HepG2 (cell line): ENCODE measurements at regions not wholly inside any gene's neighbourhood (a gene's known extent, or its start where the extent isn't known, plus 50 kb on each side); places are given as distances from the start of the nearest gene placed in this dataset.

Experiments
- ATAC-seq: fragments of 200-7000 bp; cut with Tn5 transposase; 3 replicates; pipeline ENCODE4 v1.9.1; 2020; ENCODE audit warnings: mild to moderate bottlenecking, moderate library complexity
- BruUV-seq: library from RNA; stranded (reverse); fragments of 400-500 nt; replicated peaks from 2 replicates; lab custom pipeline; 2021; lab: Mats Ljungman, UMichigan
- CTCF ChIA-PET: fragments of 300-600 bp; formaldehyde crosslinking; extraction: SDS; loops from one replicate; lab custom pipeline; 2021; ENCODE audit warnings: low total read pairs, inconsistent platforms, low intra/inter-chr PET ratio; lab: Yijun Ruan, JAX
- POLR2A ChIA-PET: fragments of 350-600 bp; sonication (Branson Sonifier 250); formaldehyde crosslinking; loops from one replicate; lab custom pipeline; 2020; ENCODE audit warnings: antibody characterized with exemption, inconsistent platforms; lab: Yijun Ruan, JAX
- DNase-seq: peaks from one replicate; pipeline ENCODE4 v3.0.0-alpha.2; 2015; ENCODE audit warnings: low spot score
- FAIRE-seq: peaks from 3 replicates; lab custom pipeline; 2011; peaks lifted over from hg19 to GRCh38; lab: Jason Lieb, UNC
- H2AFZ ChIP-seq: one replicate; pipeline ENCODE4 v1.6.1; 2011; ENCODE audit warnings: low read length, inconsistent platforms
- H3K27ac ChIP-seq: fragments of 300-600 bp; 3 replicates; pipeline ENCODE4 v1.8.0; 2011; ENCODE audit warnings: mixed run types, mild to moderate bottlenecking, mixed read lengths, low read length, inconsistent platforms; ENCODE audit not compliant: insufficient read depth; ENCODE audit errors: extremely low read length
- H3K27me3 ChIP-seq, 2 experiments: fragments of 200-600 bp in 1 of 2; 2 replicates in 1 of 2; 3 replicates in 1 of 2; pipeline versions ENCODE4 v1.6.0 to v1.8.0; 2011; ENCODE audit warnings: low read length in 2 of 2, mild to moderate bottlenecking in 2 of 2, moderate library complexity in 2 of 2, inconsistent platforms in 1 of 2; ENCODE audit not compliant: insufficient read depth in 2 of 2, control insufficient read depth in 1 of 2
- H3K36me3 ChIP-seq, 2 experiments: fragments of 200-600 bp in 1 of 2; replicated peaks in 1 of 2; 2 replicates in 1 of 2; 3 replicates in 1 of 2; pipeline versions ENCODE4 v1.5.1 to v1.8.0; 2011; ENCODE audit warnings: low read length in 2 of 2, inconsistent platforms in 1 of 2; ENCODE audit not compliant: insufficient read depth in 2 of 2, control insufficient read depth in 1 of 2
- H3K4me1 ChIP-seq: 2 replicates; pipeline ENCODE4 v1.5.1; 2012; ENCODE audit warnings: low read length, inconsistent platforms; ENCODE audit not compliant: insufficient read depth
- H3K4me2 ChIP-seq: 2 replicates; pipeline ENCODE4 v1.6.0; 2011; ENCODE audit warnings: low read depth, low read length, inconsistent platforms
- H3K4me3 ChIP-seq, 3 experiments: fragments of 200-600 bp in 1 of 3; sonication (generic), shearing (Covaris generic) in 1 of 3; replicated peaks in 1 of 3; 2 replicates each; pipeline ENCODE4 v1.5.1; 2011 to 2016; ENCODE audit warnings: low read length in 3 of 3, inconsistent platforms in 2 of 3, low read depth in 2 of 3, mild to moderate bottlenecking in 2 of 3, control low read depth in 1 of 3, mixed read lengths in 1 of 3; ENCODE audit not compliant: insufficient read depth in 1 of 3
- H3K79me2 ChIP-seq: one replicate; pipeline ENCODE4 v1.6.1; 2011; ENCODE audit warnings: low read length, inconsistent platforms; ENCODE audit not compliant: insufficient read depth
- H3K9ac ChIP-seq: 2 replicates; pipeline ENCODE4 v1.6.0; 2011; ENCODE audit warnings: mild to moderate bottlenecking, low read depth, low read length, inconsistent platforms; ENCODE audit not compliant: insufficient read depth
- H3K9me3 ChIP-seq: 2 replicates; pipeline ENCODE4 v1.5.1; 2012; ENCODE audit warnings: mild to moderate bottlenecking, low read length
- H4K20me1 ChIP-seq: 2 replicates; pipeline ENCODE4 v1.6.0; 2011; ENCODE audit warnings: inconsistent platforms, mild to moderate bottlenecking, low read length, moderate library complexity; ENCODE audit not compliant: insufficient read depth
- BRCA1 ChIP-seq: sonication (generic); formaldehyde crosslinking; IDR thresholded peaks from 2 replicates; pipeline ENCODE4 v1.4.0; 2020; ENCODE audit warnings: missing genetic modification reagents
- IRF2 ChIP-seq: IDR thresholded peaks from 2 replicates; pipeline ENCODE4 v1.6.1; 2018; ENCODE audit warnings: missing genetic modification reagents, missing compliant biosample characterization
- NFATC3 ChIP-seq: sonication (generic); formaldehyde crosslinking; IDR thresholded peaks from 2 replicates; pipeline ENCODE4 v1.5.1; 2020; ENCODE audit warnings: mild to moderate bottlenecking, missing genetic modification reagents
- NFE2 ChIP-seq: sonication (generic); formaldehyde crosslinking; IDR thresholded peaks from 2 replicates; pipeline ENCODE4 v1.4.0; 2020; ENCODE audit warnings: missing genetic modification reagents
- PHF5A ChIP-seq: IDR thresholded peaks from one replicate; pipeline ENCODE4 v1.6.1; 2018; ENCODE audit warnings: low read depth, missing genetic modification reagents; ENCODE audit not compliant: unreplicated experiment
- ZNF564 ChIP-seq: sonication (generic); formaldehyde crosslinking; IDR thresholded peaks from 2 replicates; pipeline ENCODE4 v1.8.1; 2023; ENCODE audit warnings: mild to moderate bottlenecking, missing genetic modification reagents
- WGBS: methylation state at CpG from one replicate; pipeline ENCODE4 v1.1.6; 2017; ENCODE audit warnings: low lambda C conversion rate; 5-methylcytosine and 5-hydroxymethylcytosine counted together
- in situ Hi-C: cut with HindIII; loops from 2 replicates; pipeline ENCODE4 v1.10.0; 2017; ENCODE audit warnings: low pct_unique_long_range_greater_than_20kb; ENCODE audit not compliant: extremely low pct_ligation_motif_present
- intact Hi-C: fragments of 100-400 bp; cut with micrococcal nuclease; formaldehyde crosslinking; loops from one replicate; pipeline ENCODE4 v1.10.0; 2022; ENCODE audit not compliant: unreplicated experiment
- TF ChIP-seq, protein P1 (sequence below): sonication (generic); formaldehyde crosslinking; IDR thresholded peaks from 2 replicates; pipeline ENCODE4 v1.4.0; 2020; ENCODE audit warnings: missing genetic modification reagents
- TF ChIP-seq, protein P2 (sequence below): sonication (generic); formaldehyde crosslinking; IDR thresholded peaks from 2 replicates; pipeline ENCODE4 v1.5.0; 2020; ENCODE audit warnings: mild to moderate bottlenecking, missing genetic modification reagents

DNA sequence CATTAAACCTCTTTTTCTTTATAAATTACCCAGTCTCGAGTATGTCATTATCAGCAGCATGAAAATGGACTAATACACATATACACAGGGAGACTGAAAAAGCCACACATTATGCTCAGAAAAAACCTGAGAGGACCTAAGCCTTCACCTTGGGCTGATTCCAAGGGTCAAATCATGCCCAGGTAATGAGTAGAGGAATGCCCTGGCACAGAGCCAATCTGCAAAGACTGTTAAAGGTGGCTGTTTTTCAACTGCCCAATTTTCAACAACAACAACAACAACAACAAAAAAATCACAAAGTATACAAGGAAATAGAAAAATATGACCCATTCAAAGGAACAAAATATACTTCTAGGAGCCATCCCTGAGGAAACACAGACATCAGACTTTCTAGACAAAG, 220.2 kb upstream of the TBX20 start:
- Histone ChIP-seq H3K79me2 (no peaks in the 10 kb centered on the region), H4K20me1 (no peaks in the 10 kb centered on the region), H3K9me3 (no peaks in the 10 kb centered on the region), H3K27me3 (no peaks in the 10 kb centered on the region), H3K4me3 (no peak overlapping the region), H3K27ac (no peak overlapping the region), H3K4me2 (no peak overlapping the region), H3K4me1 (no peaks in the 10 kb centered on the region), H3K36me3 (no peaks in the 10 kb centered on the region), H3K9ac (no peak overlapping the region), H2AFZ (no peak overlapping the region)
- no TSS peak for BruUV-seq
- intact Hi-C loops: no loop called here
- CTCF ChIA-PET: no interaction called here
- in situ Hi-C loops: no loop called here
- ATAC-seq: no peak
- no peak for DNase-seq
- WGBS: 0% methylated on average over 1 of the region's 1 CpG
- POLR2A ChIA-PET: no interaction called here
- no peak for TF ChIP-seq BRCA1
- no peak for FAIRE-seq

DNA sequence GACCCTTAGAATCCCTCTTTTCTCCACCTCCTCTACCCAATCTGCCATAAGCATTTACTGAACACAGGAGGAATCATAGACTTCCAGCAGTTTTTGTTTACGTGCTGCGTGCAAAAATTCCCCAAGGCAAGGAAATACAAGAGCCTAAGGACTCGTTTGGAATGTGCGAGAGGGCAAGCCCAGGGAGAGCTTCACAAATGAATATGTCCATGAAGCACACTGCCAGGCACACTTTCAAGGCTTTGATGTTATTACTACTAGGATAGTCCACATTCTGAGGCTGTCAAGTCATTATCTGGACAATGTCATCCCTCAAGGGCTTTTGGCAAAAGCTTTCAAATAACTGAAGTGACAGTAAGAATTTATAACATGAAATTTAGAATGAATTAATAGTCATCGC, 214.7 kb upstream of the TBX20 start:
- Histone ChIP-seq H3K4me3 (no peak overlapping the region), H2AFZ (no peak overlapping the region)
- POLR2A ChIA-PET: no interaction called here
- CTCF ChIA-PET: no interaction called here
- no peak for TF ChIP-seq PHF5A
- TF ChIP-seq IRF2 (CRISPR knock-in tag): no peak
- no peak for TF ChIP-seq NFE2 (CRISPR knock-in tag)
- TF ChIP-seq ZNF564 (CRISPR knock-in tag): no peak
- TF ChIP-seq, protein P1, sequence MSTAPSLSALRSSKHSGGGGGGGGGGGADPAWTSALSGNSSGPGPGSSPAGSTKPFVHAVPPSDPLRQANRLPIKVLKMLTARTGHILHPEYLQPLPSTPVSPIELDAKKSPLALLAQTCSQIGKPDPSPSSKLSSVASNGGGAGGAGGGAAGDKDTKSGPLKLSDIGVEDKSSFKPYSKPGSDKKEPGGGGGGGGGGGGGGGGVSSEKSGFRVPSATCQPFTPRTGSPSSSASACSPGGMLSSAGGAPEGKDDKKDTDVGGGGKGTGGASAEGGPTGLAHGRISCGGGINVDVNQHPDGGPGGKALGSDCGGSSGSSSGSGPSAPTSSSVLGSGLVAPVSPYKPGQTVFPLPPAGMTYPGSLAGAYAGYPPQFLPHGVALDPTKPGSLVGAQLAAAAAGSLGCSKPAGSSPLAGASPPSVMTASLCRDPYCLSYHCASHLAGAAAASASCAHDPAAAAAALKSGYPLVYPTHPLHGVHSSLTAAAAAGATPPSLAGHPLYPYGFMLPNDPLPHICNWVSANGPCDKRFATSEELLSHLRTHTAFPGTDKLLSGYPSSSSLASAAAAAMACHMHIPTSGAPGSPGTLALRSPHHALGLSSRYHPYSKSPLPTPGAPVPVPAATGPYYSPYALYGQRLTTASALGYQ: no peak
- TF ChIP-seq NFATC3 (CRISPR knock-in tag): no peak
- TF ChIP-seq, protein P2, sequence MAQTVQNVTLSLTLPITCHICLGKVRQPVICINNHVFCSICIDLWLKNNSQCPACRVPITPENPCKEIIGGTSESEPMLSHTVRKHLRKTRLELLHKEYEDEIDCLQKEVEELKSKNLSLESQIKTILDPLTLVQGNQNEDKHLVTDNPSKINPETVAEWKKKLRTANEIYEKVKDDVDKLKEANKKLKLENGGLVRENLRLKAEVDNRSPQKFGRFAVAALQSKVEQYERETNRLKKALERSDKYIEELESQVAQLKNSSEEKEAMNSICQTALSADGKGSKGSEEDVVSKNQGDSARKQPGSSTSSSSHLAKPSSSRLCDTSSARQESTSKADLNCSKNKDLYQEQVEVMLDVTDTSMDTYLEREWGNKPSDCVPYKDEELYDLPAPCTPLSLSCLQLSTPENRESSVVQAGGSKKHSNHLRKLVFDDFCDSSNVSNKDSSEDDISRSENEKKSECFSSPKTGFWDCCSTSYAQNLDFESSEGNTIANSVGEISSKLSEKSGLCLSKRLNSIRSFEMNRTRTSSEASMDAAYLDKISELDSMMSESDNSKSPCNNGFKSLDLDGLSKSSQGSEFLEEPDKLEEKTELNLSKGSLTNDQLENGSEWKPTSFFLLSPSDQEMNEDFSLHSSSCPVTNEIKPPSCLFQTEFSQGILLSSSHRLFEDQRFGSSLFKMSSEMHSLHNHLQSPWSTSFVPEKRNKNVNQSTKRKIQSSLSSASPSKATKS (CRISPR knock-in tag): no peak
- TF ChIP-seq, all 625 proteins: peak for 0
- Histone ChIP-seq H3K9me3 (no peaks in the 10 kb centered on the region), H3K36me3 (no peaks in the 10 kb centered on the region), H3K27me3 (peaks cover 0 to 7% of the 10 kb centered on the region in 2 experiments; a peak in 2 of 5 replicates), H3K9ac (no peak overlapping the region), H3K79me2 (no peaks in the 10 kb centered on the region), H3K27ac (no peak overlapping the region), H3K4me2 (no peak overlapping the region), H3K4me1 (no peaks in the 10 kb centered on the region), H4K20me1 (no peaks in the 10 kb centered on the region)
- WGBS: 49% methylated on average over 5 of the region's 5 CpGs
- no peak for DNase-seq
- intact Hi-C loops (no loop called here), in situ Hi-C loops (no loop called here)
- ATAC-seq: no peak
- FAIRE-seq: no peak
- BruUV-seq: no TSS peak
